DOHH2 (cell line): ENCODE measurements at regions not wholly inside any gene's neighbourhood (a gene's known extent, or its start where the extent isn't known, plus 50 kb on each side); places are given as distances from the start of the nearest gene placed in this dataset.

Experiments used
- EZH2phosphoT487 ChIP-seq: fragments of 200-600 bp; sonication (generic); IDR thresholded peaks from 2 replicates; pipeline ENCODE4 v1.6.1; 2017; ENCODE audit warnings: borderline replicate concordance, mild to moderate bottlenecking, antibody characterized with exemption, low read length, moderate library complexity, mixed read lengths
- TF ChIP-seq, protein P1 (sequence below): fragments of 200-600 bp; sonication (generic); IDR thresholded peaks from one replicate; pipeline ENCODE4 v1.5.1; 2014; ENCODE audit warnings: antibody characterized with exemption, mild to moderate bottlenecking, low read depth, low read length; ENCODE audit not compliant: poor library complexity, severe bottlenecking

DNA sequence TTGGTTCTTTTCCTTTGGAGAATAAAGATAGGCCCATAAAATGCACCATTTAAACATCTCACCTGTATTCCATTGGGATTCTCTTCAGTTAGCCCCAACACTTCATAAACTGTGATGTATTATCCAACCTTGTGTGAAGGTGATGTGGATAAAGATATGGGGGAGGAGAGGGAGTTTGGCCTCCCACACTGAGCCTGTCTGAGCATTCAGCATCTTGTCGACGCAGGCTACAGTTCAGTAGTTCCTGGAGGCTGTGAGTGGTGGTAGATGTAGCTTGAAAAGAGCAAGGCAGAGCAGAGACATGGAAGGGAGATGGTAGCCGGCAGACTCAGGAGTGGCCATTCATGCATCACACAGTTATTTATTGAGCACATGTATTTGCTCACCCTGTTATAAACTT, 292.4 kb upstream of the PITX2 start:
- TF ChIP-seq EZH2phosphoT487 = no peak
- TF ChIP-seq, protein P1, sequence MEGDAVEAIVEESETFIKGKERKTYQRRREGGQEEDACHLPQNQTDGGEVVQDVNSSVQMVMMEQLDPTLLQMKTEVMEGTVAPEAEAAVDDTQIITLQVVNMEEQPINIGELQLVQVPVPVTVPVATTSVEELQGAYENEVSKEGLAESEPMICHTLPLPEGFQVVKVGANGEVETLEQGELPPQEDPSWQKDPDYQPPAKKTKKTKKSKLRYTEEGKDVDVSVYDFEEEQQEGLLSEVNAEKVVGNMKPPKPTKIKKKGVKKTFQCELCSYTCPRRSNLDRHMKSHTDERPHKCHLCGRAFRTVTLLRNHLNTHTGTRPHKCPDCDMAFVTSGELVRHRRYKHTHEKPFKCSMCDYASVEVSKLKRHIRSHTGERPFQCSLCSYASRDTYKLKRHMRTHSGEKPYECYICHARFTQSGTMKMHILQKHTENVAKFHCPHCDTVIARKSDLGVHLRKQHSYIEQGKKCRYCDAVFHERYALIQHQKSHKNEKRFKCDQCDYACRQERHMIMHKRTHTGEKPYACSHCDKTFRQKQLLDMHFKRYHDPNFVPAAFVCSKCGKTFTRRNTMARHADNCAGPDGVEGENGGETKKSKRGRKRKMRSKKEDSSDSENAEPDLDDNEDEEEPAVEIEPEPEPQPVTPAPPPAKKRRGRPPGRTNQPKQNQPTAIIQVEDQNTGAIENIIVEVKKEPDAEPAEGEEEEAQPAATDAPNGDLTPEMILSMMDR = no peak
